IPS-18c (cell line): ENCODE measurements at regions not wholly inside any gene's neighbourhood (a gene's known extent, or its start where the extent isn't known, plus 50 kb on each side); places are given as distances from the start of the nearest gene placed in this dataset.

ENCODE experiments used
- H3K4me3 ChIP-seq: 2 replicates; pipeline ENCODE4 v1.7.0; 2013; ENCODE audit warnings: low read depth, mild to moderate bottlenecking, low read length, moderate library complexity; ENCODE audit not compliant: insufficient read depth
- H3K9me3 ChIP-seq: one replicate; pipeline ENCODE4 v1.6.1; 2013; ENCODE audit warnings: mild to moderate bottlenecking, low read length, moderate library complexity; ENCODE audit not compliant: control insufficient read depth, insufficient read depth

DNA sequence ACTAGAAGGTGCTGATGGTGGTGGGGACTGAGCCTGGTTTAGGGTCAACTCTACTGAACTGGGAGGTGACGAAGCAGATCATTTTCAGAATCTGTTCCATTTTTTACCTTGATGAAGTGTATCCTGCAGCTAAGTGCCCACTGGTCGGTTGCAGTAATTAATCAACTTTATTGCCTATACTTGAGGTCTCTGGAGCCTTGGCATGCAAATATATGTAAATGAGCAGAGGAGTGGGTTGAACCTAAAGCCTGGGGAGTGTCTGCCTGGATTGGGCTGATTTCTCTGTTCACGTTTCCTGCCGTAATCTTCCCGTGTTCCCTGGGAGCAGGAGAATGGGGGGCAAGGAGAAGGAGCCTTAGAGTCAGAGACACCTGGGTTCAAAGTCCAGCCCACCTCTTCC lies 286.8 kb downstream of the PTPRU start:
- Histone ChIP-seq H3K4me3 (no peak overlapping the region), H3K9me3 (no peaks in the 10 kb centered on the region)

DNA sequence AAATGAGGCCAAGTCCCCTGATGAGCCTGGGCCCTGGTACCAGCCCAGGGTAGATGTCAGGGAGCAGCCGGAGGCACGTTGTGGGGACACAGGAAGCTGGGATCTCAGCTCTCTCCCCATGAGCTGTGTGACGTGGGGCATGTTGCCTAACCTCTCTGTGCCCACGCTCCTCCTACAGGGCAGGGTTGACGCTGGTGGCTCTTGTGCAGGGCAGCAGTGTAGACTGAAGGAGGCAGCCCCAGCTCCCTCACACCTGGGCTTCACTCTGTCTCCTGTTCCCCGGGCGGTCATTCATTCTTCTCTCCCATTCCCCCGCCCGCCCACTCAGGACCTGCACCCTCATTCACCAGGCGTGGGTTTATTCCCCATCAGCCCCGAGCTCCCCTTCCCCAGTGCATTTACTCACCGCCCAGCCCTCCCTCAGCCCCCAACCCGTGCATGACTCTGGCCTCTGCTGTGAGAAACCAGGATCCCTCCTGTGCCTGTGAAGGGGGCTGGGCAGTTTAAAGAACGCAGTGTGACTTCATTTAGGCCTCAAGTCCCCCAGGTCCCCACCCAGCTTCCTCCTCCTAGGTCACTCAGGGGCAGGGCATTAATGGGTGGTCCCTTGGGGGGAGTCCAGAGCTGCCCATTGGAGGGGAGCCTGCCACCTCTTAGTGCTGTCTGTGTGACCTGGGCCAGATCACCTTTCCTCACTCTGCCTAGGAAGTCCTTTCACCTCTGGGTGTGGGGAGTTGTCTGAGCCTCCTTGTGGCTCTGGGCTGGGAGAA lies 285.7 kb downstream of the PTPRU start:
- Histone ChIP-seq H3K4me3 (no peak overlapping the region), H3K9me3 (no peaks in the 10 kb centered on the region)

DNA sequence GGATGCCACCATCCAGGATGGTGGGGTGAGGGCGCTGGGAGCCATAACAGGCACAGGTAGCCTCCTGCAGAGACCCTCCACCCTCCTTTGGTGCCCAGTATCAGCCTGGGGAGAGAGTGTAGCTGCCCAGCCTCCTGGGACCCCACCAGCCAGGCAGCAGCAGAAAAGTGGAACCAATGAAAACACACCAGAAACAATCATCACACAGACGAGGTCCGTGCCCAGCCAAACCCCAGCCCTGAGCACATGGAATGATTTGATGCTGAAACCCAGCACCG lies 285.1 kb downstream of the PTPRU start:
- Histone ChIP-seq H3K4me3 (no peak overlapping the region), H3K9me3 (no peaks in the 10 kb centered on the region)

DNA sequence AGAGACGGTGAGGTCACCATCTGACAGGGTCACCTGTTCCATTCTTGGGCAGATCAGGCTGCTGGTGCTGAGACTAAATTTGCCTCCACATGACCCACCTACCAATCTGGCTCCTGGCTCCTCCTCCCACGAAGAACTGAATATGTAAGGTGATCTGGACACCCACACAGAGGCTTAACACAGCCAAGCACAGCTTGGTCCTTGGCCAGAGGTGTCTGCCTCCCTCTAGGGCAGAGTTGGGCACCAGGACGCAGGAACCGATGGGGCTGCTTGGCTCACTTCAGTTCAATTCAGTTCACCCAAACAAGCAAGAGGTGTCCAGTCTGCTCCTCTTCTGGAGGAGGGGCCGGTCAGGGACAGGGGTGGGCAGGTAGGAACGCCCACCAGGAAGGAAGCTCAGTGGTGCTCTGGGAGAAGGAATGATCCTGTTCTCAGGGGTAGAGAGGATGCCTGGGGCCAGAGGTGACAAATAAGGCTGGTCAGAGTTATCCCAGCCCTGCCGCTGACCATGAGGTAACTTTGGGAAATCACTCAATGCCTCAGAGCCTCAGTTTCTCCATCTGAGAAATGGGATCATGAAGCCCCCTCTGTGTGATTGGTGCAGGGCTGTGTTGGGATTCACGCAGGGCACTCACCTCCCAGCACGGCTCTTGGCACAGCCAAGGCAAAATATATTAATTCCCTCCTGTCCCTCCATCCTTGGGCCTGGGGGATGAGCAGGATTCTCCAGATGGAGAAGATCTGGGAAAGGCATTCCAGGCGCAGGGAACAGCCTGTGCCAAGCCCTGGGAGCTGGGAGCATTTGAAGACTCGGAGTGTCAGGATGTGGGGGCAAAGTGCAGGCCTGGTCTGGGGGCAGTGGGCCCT lies 284.5 kb downstream of the PTPRU start:
- H3K4me3 ChIP-seq = no peak overlapping the region

DNA sequence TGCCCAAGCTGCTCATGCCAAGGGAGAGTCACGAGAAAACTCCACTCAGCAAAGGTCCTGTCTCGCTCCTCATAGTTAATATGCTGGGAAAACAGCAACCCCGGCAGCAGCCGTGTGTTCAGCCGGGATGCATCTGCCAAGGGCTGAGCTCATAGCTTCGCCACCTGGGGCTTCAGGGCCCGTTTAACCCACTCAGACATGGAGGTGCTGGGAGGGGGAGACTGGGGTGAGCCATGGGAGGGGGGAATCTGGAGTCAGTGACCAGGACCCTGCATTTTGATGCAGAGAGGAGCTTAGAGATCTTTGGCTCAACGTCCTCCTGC lies 283.4 kb downstream of the PTPRU start:
- Histone ChIP-seq H3K9me3 (peaks cover 2% of the 10 kb centered on the region), H3K4me3 (no peak overlapping the region)

More for the DNA sequence above, 284.5 kb downstream of the PTPRU start:
- peaks cover 2% of the 10 kb centered on the region for H3K9me3 ChIP-seq

DNA sequence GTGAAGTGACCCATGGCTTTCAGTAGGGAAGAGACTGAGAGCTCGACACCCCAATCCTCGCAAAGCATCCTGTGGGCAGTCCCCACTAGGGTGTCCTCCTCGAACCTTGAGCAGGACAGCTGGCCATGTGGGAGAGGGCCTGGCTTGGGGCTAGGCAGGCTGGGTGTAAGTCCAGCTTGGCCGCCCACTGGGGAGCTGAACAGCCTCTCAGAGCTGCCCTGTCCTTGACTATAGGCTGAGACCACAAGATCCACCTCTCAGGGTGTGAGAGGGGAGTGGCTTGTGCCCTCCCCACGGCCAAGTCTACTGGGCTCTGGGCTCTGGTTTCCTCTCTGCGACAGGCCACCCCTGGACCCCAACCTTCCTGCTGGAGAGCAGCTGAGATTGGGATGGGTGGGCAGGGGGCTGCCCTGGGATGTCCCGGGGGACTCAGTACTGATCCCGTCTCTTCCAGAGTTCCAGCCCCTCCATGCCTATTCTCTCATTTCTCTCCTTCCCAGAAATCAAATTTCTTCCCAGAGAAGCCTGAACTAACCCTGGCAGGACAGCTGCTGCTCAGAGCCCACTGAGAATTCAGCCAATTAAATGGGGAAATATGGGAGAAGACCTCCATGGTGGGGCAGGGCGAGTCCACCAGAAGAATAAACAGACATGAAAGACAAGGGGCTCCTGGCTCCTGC lies 282.9 kb downstream of the PTPRU start:
- Histone ChIP-seq H3K9me3 (peaks cover 2% of the 10 kb centered on the region), H3K4me3 (no peak overlapping the region)

DNA sequence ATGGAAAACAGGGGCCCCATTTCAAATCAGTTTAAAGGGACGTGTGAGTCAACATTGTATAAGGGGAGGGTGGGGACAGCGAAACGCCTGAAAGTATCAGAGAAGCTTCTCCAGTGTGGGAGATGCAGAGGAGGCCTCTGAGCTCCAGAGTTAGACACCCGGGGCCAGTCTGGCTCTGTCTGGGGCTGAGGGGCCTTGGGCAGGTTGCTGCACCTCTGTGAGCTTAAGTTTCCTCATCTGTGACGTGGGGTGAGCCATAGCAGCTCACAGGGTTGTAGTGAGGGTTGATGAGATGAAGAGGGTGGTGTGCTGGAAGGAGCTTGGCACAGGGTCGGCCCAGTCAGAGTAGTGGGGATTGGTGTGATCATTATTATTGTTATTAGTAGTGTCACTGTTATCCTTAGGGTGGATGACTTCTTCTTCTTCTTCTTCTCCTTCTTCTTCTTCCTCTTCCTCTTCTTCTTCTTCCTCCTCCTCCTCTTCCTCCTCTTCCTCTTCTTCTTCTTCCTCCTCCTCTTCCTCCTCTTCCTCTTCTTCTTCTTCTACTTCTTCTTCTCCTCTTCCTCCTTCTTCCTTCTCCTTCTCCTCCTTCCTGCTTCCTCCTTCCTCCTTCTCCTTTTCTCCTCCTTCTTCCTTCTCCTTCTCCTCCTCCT lies 282.0 kb downstream of the PTPRU start:
- Histone ChIP-seq H3K9me3 (peaks cover 2% of the 10 kb centered on the region), H3K4me3 (no peak overlapping the region)

DNA sequence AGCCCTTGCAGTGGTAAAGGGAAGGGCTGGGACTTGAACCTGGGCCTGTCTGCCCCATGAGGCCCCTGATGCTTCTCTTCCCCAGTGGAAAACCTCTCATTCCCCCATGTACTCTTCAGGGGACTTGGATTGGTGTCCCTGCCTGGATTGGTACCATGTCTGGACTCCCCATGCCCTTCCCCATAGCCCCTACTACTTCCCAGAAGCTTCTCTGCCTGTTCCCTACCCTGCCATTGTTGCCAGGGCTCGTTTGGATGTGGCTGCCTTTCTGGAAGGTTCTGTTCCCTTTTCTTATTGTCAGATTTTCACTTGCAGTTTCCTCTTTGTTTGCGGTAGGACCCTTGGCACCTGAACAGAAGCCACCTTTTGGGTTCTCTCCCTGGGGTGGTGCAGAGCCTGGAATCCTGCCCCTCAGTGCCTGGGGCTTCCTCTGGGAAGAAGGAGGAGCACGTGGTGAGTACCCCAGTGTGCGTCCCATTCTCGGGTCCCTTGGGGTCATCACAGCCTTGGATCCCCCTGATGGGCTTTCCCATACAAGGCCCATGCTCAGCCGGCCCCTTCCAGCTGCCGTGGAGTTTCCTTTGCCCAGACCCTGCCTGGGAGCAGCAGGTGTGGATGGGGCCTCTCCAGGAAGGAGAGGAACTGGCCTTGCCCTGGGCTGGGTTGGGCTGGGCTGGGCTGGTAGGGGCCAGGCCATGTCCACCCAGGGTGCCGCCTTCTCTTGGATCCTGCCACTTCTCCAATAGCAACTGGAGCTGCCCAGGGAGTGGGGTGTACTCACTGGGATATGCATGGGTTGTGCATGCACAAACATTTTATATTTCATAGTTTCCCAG lies 281.1 kb downstream of the PTPRU start:
- peaks cover 2% of the 10 kb centered on the region for H3K9me3 ChIP-seq
- H3K4me3 ChIP-seq = no peak overlapping the region

DNA sequence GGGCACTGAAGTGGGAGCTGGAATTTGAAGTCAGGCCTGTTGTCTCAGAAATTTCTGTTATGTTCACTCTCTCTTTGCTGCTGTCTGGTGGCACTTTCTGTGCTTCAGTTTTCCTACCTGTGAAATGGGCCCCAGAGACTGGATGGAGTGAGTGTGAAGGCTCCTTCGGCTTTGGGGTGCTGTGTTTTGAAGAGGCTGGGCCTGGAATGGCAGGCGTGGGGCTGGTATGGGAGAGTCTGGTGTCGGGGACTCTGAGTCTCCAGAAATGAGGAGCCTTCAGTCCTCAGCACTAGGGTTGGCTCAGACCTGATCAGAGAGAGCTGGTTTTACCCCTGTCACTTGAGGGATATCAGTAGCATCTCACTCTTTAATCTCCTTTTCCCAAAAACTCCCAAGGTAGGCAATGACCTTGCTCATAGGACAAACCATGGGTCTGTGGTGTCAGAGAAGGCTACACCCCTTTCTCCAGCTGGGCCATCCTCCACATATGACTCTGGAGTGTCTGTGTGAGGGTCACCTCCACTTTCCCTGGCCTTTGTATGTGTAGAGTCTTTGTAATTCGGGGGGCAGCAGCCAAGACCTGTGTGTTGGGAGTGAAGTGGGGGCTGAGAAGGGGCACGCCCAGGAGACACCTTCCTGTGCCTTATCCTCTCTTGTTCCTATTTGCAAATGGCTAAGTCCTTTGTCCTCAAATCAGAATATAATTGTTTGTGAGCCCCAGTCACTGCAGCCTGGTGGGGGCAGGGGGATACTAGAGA lies 279.9 kb downstream of the PTPRU start:
- Histone ChIP-seq H3K9me3 (peaks cover 2% of the 10 kb centered on the region), H3K4me3 (no peak overlapping the region)

DNA sequence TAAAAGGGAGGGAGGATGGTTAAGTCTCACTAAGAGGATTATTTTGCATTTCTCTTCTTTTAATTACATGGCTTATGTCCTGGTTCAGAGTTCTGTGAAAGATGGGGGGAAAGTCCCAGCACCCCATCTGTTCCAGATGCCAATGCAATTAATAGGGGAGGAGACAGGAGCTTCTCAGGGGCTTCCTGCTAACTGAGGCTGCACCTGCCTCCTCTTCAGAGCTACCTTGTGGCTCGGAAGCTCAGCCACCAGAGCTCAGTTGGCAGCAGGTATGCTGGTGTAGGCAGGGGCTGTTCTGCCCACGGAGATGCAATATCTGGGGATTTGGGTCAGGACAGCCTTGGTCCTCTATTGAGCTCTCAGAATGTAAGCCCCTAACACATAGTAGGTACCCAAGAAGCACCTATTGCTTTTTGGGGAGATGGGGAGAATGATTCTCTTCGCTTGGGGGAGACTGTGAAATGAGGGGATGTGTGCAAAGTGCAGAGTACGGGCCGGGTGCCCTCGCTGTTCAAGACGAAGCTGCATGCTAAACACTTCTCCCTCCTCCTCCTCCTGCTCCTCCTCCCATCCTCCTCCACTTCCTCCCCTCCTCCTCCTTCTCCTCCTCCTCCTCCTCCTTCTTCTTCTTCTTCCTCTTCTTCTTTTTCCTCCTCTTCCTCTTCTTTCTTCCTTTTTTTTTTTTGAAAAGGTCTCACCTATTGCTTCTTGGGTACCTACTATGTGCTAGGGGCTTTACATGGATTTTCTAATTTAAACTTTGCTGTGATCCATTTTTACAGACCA lies 279.0 kb downstream of the PTPRU start:
- H3K9me3 ChIP-seq = peaks cover 2% of the 10 kb centered on the region
- H3K4me3 ChIP-seq = no peak overlapping the region

DNA sequence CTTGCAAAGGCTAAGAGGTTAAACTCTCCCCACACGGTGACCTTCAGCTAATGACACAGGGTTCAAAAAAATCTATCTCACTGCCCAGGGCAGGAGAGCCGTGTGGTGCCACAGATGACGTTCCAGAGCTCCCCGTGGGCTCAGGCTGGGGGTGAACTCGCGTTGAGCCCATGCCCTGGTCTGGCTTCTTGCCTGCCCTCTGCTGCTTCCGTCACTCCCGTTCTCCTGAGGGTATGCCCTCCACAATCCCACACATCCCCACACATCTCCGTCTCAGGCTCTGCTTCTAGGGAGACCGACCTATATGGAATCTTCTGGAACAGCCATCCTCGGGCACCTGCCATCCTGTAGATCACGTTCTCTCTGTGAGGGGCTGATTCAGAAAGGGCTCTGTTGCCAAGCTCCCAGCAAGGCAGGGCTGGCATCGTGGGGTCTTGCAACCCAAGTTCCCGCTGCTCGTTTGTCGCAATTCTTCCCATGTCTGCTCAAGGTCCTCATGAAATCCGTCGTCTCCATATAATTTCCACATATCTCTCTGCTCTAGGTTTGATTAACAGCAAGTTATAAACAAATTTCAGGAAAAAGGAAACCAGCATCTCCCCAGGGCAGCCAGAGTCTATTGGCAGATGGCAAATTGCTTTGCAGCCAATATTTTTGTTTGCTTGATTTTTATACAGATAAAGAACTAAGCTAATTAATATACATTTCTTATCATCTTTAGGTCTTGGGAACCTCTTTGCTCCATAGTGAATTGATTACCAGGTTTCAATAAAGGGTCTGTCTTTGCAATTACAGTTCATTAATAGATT lies 278.2 kb downstream of the PTPRU start:
- H3K9me3 ChIP-seq = peaks cover 2% of the 10 kb centered on the region
- no peak overlapping the region for H3K4me3 ChIP-seq

DNA sequence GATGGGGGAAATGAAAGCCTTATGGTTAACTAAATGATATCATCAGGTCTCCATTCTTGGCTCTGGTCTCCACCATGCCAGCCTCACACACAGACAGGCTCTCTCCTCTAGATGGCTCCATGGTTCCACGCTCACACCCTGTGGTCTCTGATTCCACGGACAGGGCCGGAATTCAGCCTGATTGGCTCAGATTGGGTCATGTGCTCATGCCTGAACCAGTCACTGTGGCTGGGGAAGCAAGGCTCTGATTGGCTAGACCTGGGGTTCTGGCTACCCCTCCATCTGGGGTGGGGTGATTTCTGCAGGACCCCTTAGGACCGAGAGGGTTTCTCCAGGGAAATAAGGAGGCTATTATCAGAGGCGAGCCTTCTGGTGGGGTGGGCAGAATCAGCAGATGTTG lies 277.0 kb downstream of the PTPRU start:
- H3K4me3 ChIP-seq = no peak overlapping the region
- H3K9me3 ChIP-seq = peaks cover 2% of the 10 kb centered on the region

DNA sequence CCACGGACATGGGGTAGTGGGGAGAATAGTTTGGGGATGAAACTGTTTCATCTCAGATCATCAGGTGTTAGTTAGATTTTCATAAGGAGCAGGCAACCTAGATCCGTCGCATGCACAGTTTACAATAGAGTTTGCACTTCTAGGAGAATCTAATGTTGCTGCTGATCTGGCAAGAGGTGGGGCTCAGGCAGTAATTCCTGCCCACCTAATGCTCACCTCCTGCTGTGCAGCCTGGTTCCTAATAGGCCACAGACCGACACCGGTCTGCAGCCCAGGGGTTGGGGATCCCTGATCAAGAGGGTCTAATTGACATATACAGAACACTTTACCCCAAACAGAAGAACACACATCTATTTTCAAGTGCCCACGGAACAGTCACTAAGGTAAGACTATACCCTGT lies 275.1 kb downstream of the PTPRU start:
- Histone ChIP-seq H3K9me3 (peaks cover 2% of the 10 kb centered on the region), H3K4me3 (no peak overlapping the region)

DNA sequence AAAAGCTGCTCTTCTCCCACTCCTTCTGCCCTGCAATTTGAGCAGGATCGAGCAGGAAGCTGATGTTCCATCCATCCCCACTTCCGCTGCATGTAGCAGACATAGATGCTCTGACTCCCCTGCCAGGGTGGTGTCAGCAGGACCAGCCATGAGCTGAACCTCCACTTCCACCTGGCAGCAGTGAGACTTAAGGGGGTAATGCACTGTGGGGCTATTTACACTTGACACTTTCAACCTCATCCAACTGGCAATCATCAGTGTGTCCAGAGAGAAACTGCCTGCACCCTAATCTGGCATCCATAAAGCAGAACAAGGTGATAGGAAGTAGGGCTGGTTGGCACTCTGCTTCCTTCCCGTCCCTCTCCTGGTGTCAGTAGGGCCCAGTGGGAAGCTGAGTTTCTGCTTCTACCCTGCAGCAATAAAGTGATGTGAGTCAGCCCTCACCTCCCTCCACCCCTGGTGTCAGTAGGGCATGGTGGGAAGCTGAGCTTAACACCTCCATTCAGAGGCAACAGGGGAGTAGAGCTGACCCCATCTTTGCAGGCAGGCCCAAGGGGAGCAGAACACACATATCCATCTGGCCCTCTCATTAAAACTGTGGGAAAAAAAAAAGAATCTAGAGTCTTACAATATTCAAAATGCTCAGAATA lies 272.3 kb downstream of the PTPRU start:
- H3K4me3 ChIP-seq = no peak overlapping the region
- no peaks in the 10 kb centered on the region for H3K9me3 ChIP-seq
